Gastroesophageal sphincter (tissue), 3 donors: ENCODE measurements at regions not wholly inside any gene's neighbourhood (a gene's known extent, or its start where the extent isn't known, plus 50 kb on each side); places are given as distances from the start of the nearest gene placed in this dataset.

Experiments used
- CTCF ChIP-seq, 4 experiments: fragments of 200-600 bp in 2 of 4; fragments of 450-650 bp in 2 of 4; sonication (generic) in 1 of 4; IDR thresholded peaks; one replicate each; pipeline ENCODE4 v1.5.1; 2017 to 2019; ENCODE audit warnings: antibody characterized with exemption in 4 of 4, mild to moderate bottlenecking in 2 of 4, moderate library complexity in 2 of 4
- POLR2AphosphoS5 ChIP-seq: sonication (generic); formaldehyde crosslinking; IDR thresholded peaks from one replicate; pipeline ENCODE4 v1.6.1; 2017; ENCODE audit warnings: antibody characterized with exemption

GRCh38 chr5:84436866-84437265 is 52.2 kb upstream of the EDIL3 start:
- TF ChIP-seq CTCF (IDR thresholded peaks at IDR 0.05): no peak
- TF ChIP-seq POLR2AphosphoS5: no peak
